Neural cell (in vitro differentiated cells): ENCODE measurements at regions not wholly inside any gene's neighbourhood (a gene's known extent, or its start where the extent isn't known, plus 50 kb on each side); places are given as distances from the start of the nearest gene placed in this dataset.

Source experiments
- H2AFZ ChIP-seq: fragments of 200-600, 300-800 bp; sonication (generic), shearing (Covaris generic); 2 replicates; pipeline ENCODE4 v1.6.0; 2014; ENCODE audit warnings: low read depth, mild to moderate bottlenecking, antibody characterized with exemption, low read length, moderate library complexity
- H3F3A ChIP-seq: fragments of 200-600 bp; shearing (Covaris generic); 2 replicates; pipeline ENCODE4 v1.6.1; 2016; ENCODE audit warnings: mild to moderate bottlenecking, moderate library complexity, mixed read lengths, antibody characterized with exemption, low read length; ENCODE audit not compliant: insufficient read depth, poor library complexity, severe bottlenecking
- H3K27ac ChIP-seq: fragments of 200-600, 300-800 bp; sonication (generic), shearing (Covaris generic); 2 replicates; pipeline ENCODE4 v1.5.1; 2014; ENCODE audit warnings: mild to moderate bottlenecking, low read length, moderate library complexity
- H3K27me3 ChIP-seq: fragments of 300-800, 200-600 bp; sonication (generic), shearing (Covaris generic); 2 replicates; pipeline ENCODE4 v1.6.0; 2014; ENCODE audit warnings: mild to moderate bottlenecking, low read depth, low read length, moderate library complexity; ENCODE audit not compliant: insufficient read depth
- H3K36me3 ChIP-seq: fragments of 300-800, 200-600 bp; sonication (generic), shearing (Covaris generic); 2 replicates; pipeline ENCODE4 v1.5.1; 2014; ENCODE audit warnings: mild to moderate bottlenecking, antibody characterized with exemption, low read length, moderate library complexity; ENCODE audit not compliant: insufficient read depth
- H3K4me2 ChIP-seq: fragments of 300-800, 200-600 bp; sonication (generic), shearing (Covaris generic); 2 replicates; pipeline ENCODE4 v1.6.0; 2014; ENCODE audit warnings: mild to moderate bottlenecking, low read length
- H3K4me3 ChIP-seq: fragments of 300-800, 200-600 bp; sonication (generic), shearing (Covaris generic); 2 replicates; pipeline ENCODE4 v1.5.1; 2014; ENCODE audit warnings: mild to moderate bottlenecking, low read length, moderate library complexity
- H3K79me2 ChIP-seq: fragments of 200-600 bp; shearing (Covaris generic); replicated peaks from 2 replicates; pipeline ENCODE4 v1.6.0; 2014; ENCODE audit warnings: mild to moderate bottlenecking, low read length, moderate library complexity; ENCODE audit not compliant: insufficient read depth
- H3K9ac ChIP-seq: fragments of 300-800, 200-600 bp; sonication (generic), shearing (Covaris generic); 2 replicates; pipeline ENCODE4 v1.6.1; 2016; ENCODE audit warnings: mild to moderate bottlenecking, low read length, mixed read lengths
- H3K9me2 ChIP-seq: fragments of 200-600 bp; shearing (Covaris generic); 2 replicates; pipeline ENCODE4 v1.6.1; 2016; ENCODE audit warnings: mild to moderate bottlenecking, low read length, mixed read lengths; ENCODE audit not compliant: insufficient read depth
- H3K9me3 ChIP-seq: fragments of 200-600, 300-800 bp; sonication (generic), shearing (Covaris generic); 2 replicates; pipeline ENCODE4 v1.6.1; 2016; ENCODE audit warnings: mild to moderate bottlenecking, mixed run types, low read length, moderate library complexity, mixed read lengths
- H4K20me1 ChIP-seq: fragments of 200-600 bp; shearing (Covaris generic); 2 replicates; pipeline ENCODE4 v1.6.1; 2016; ENCODE audit warnings: mild to moderate bottlenecking, mixed run types; ENCODE audit not compliant: insufficient read depth
- CTCF ChIP-seq: fragments of 450-650 bp; IDR thresholded peaks from 2 replicates; pipeline ENCODE4 v1.5.1; 2014; ENCODE audit warnings: antibody characterized with exemption, mild to moderate bottlenecking, moderate library complexity; ENCODE audit not compliant: poor library complexity, severe bottlenecking
- EP300 ChIP-seq: fragments of 450-650 bp; conservative IDR thresholded peaks from 2 replicates; pipeline ENCODE4 v1.6.1; 2014; ENCODE audit warnings: antibody characterized with exemption, mild to moderate bottlenecking, moderate library complexity; ENCODE audit not compliant: poor library complexity, severe bottlenecking
- EZH2 ChIP-seq: fragments of 200-600, 300-800 bp; shearing (Covaris generic), sonication (generic); IDR thresholded peaks from 2 replicates; pipeline ENCODE4 v1.6.1; 2014; ENCODE audit warnings: antibody characterized with exemption, low read length, borderline replicate concordance, mild to moderate bottlenecking; ENCODE audit not compliant: insufficient read depth, poor library complexity, severe bottlenecking
- POLR2AphosphoS5 ChIP-seq: IDR thresholded peaks from 2 replicates; pipeline ENCODE4 v1.6.1; 2012
- RAD21 ChIP-seq: fragments of 450-650 bp; conservative IDR thresholded peaks from 2 replicates; pipeline ENCODE4 v1.6.1; 2014; ENCODE audit warnings: antibody characterized with exemption, mild to moderate bottlenecking, moderate library complexity
- REST ChIP-seq: IDR thresholded peaks from 2 replicates; pipeline ENCODE4 v1.6.1; 2012; ENCODE audit warnings: borderline replicate concordance
- SMC3 ChIP-seq: fragments of 450-650 bp; conservative IDR thresholded peaks from 2 replicates; pipeline ENCODE4 v1.6.1; 2014; ENCODE audit warnings: antibody characterized with exemption, mild to moderate bottlenecking, moderate library complexity; ENCODE audit not compliant: poor library complexity
- TAF1 ChIP-seq: IDR thresholded peaks from 2 replicates; pipeline ENCODE4 v1.6.1; 2012; ENCODE audit warnings: low read depth

GRCh38 chr5:12837592-12837991, 933.3 kb upstream of the CTNND2 start:
- H3K9me3 ChIP-seq, result no peaks in the 10 kb centered on the region

GRCh38 chr5:12825163-12825562, 920.9 kb upstream of the CTNND2 start:
- Histone ChIP-seq H3K9me2 (no peaks in the 10 kb centered on the region), H3K27me3 (no peaks in the 10 kb centered on the region), H4K20me1 (no peaks in the 10 kb centered on the region), H3F3A (no peaks in the 10 kb centered on the region), H3K36me3 (no peaks in the 10 kb centered on the region), H2AFZ (no peak overlapping the region), H3K9me3 (peaks cover 6% of the 10 kb centered on the region), H3K4me2 (no peak overlapping the region), H3K27ac (no peak overlapping the region), H3K9ac (no peak overlapping the region), H3K79me2 (no peaks in the 10 kb centered on the region), H3K4me3 (no peak overlapping the region)
- no peak for TF ChIP-seq CTCF

More at GRCh38 chr5:12837592-12837991, 933.3 kb upstream of the CTNND2 start:
- no peak for TF ChIP-seq TAF1
- peak; percentile 54 for TF ChIP-seq SMC3
- TF ChIP-seq CTCF, result no peak
- TF ChIP-seq EP300, result peak; percentile 95
- peak; percentile 53 for TF ChIP-seq REST
- TF ChIP-seq RAD21, result peak; percentile 52
- TF ChIP-seq POLR2AphosphoS5, result peak; percentile 83
- no peak for TF ChIP-seq EZH2
- no peaks in the 10 kb centered on the region for H3K27me3 ChIP-seq
- H3K36me3 ChIP-seq, result no peaks in the 10 kb centered on the region
- H3K4me3 ChIP-seq, result peak overlapping the region; percentile 29
- no peaks in the 10 kb centered on the region for H3K79me2 ChIP-seq
- no peaks in the 10 kb centered on the region for H3K9me2 ChIP-seq
- H3F3A ChIP-seq, result peaks cover 3% of the 10 kb centered on the region
- peak overlapping the region; percentile 88 for H3K27ac ChIP-seq
- H3K4me2 ChIP-seq, result peak overlapping the region; percentile 36
- no peak overlapping the region for H2AFZ ChIP-seq
- H4K20me1 ChIP-seq, result no peaks in the 10 kb centered on the region
- H3K9ac ChIP-seq, result peak overlapping the region; percentile 52
